Fibroblast of lung (primary cell): ENCODE measurements at regions not wholly inside any gene's neighbourhood (a gene's known extent, or its start where the extent isn't known, plus 50 kb on each side); places are given as distances from the start of the nearest gene placed in this dataset.
A peak's percentile ranks its signal among the peaks of the same experiment; 100 is the strongest.

ENCODE experiments used
- DNase-seq, 2 donors: peaks; one replicate each; pipeline versions ENCODE4 v3.0.0 to v3.0.0-alpha.2; 2010; ENCODE audit warnings: low read depth in 2 of 2
- H2AFZ ChIP-seq: 2 replicates; pipeline ENCODE4 v1.5.1; 2012; ENCODE audit warnings: low read length, control low read depth, inconsistent platforms
- H3K27ac ChIP-seq: 2 replicates; pipeline ENCODE4 v1.5.1; 2011; ENCODE audit warnings: low read length, control low read depth; ENCODE audit not compliant: insufficient read depth
- H3K27me3 ChIP-seq: 2 replicates; pipeline ENCODE4 v1.5.1; 2011; ENCODE audit warnings: mild to moderate bottlenecking, low read length; ENCODE audit not compliant: control insufficient read depth, insufficient read depth
- H3K36me3 ChIP-seq: 2 replicates; pipeline ENCODE4 v1.5.1; 2011; ENCODE audit warnings: low read length; ENCODE audit not compliant: control insufficient read depth, insufficient read depth
- H3K4me1 ChIP-seq: 2 replicates; pipeline ENCODE4 v1.5.1; 2011; ENCODE audit warnings: low read length; ENCODE audit not compliant: control insufficient read depth, insufficient read depth; ENCODE audit errors: extremely low read depth
- H3K4me2 ChIP-seq: 2 replicates; pipeline ENCODE4 v1.5.1; 2011; ENCODE audit warnings: low read length, control low read depth; ENCODE audit not compliant: insufficient read depth; ENCODE audit errors: extremely low read depth
- H3K4me3 ChIP-seq, 4 experiments: fragments of 200-600 bp in 1 of 4; sonication (generic) in 1 of 4; replicated peaks in 1 of 4; 2 replicates each; pipeline ENCODE4 v1.5.1; 2011 to 2016; ENCODE audit warnings: low read length in 4 of 4, low read depth in 3 of 4, mild to moderate bottlenecking in 3 of 4, control low read depth in 2 of 4, inconsistent platforms in 1 of 4, mixed read lengths in 1 of 4; ENCODE audit not compliant: insufficient read depth in 1 of 4; ENCODE audit errors: control extremely low read depth in 1 of 4
- H3K79me2 ChIP-seq: 2 replicates; pipeline ENCODE4 v1.5.1; 2012; ENCODE audit warnings: mild to moderate bottlenecking, low read length, inconsistent platforms; ENCODE audit not compliant: control insufficient read depth, insufficient read depth
- H3K9ac ChIP-seq: 2 replicates; pipeline ENCODE4 v1.5.1; 2011; ENCODE audit warnings: mild to moderate bottlenecking, low read length, control low read depth; ENCODE audit not compliant: insufficient read depth
- H3K9me3 ChIP-seq: 2 replicates; pipeline ENCODE4 v1.5.1; 2012; ENCODE audit warnings: low read depth, low read length; ENCODE audit not compliant: control insufficient read depth, insufficient read depth
- H4K20me1 ChIP-seq: 2 replicates; pipeline ENCODE4 v1.5.1; 2011; ENCODE audit warnings: low read length; ENCODE audit not compliant: control insufficient read depth, insufficient read depth; ENCODE audit errors: extremely low read depth
- CTCF ChIP-seq, 2 donors: IDR thresholded peaks in 1 of 2; conservative IDR thresholded peaks in 1 of 2; 1 replicate in 1 of 2; 2 replicates in 1 of 2; pipeline ENCODE4 v1.5.1; 2011 to 2012; ENCODE audit warnings: low read length in 2 of 2, control low read depth in 1 of 2, inconsistent platforms in 1 of 2, low read depth in 1 of 2, mild to moderate bottlenecking in 1 of 2
- EZH2 ChIP-seq: IDR thresholded peaks from 2 replicates; pipeline ENCODE4 v1.5.1; 2012; ENCODE audit warnings: low read length, control low read depth, mild to moderate bottlenecking; ENCODE audit errors: missing control alignments

GRCh38 chr4:104752337-104752736, 257.6 kb upstream of the CXXC4 start:
- TF ChIP-seq CTCF (conservative IDR thresholded peaks at IDR 0.05 in 1 of 2, IDR thresholded peaks at IDR 0.05 in 1 of 2; ENCODE audit: low read depth in 1 of 2, low read length in 2 of 2) (no peak), EZH2 (no peak)
- H3K4me3 ChIP-seq: no peak overlapping the region
- DNase-seq: peak; percentile 44 to 76

GRCh38 chr4:104756837-104757236, 262.1 kb upstream of the CXXC4 start:
- H3K79me2 ChIP-seq: no peaks in the 10 kb centered on the region
- no peak overlapping the region for H2AFZ ChIP-seq
- no peak overlapping the region for H3K4me3 ChIP-seq
- H4K20me1 ChIP-seq: no peaks in the 10 kb centered on the region
- no peak overlapping the region for H3K4me2 ChIP-seq
- DNase-seq: no peak
- H3K4me1 ChIP-seq: no peaks in the 10 kb centered on the region
- no peaks in the 10 kb centered on the region for H3K9me3 ChIP-seq
- no peaks in the 10 kb centered on the region for H3K36me3 ChIP-seq
- H3K9ac ChIP-seq: no peak overlapping the region
- no peak for TF ChIP-seq CTCF (conservative IDR thresholded peaks at IDR 0.05 in 1 of 2, IDR thresholded peaks at IDR 0.05 in 1 of 2; ENCODE audit: low read depth in 1 of 2, low read length in 2 of 2)
- no peak for TF ChIP-seq EZH2
- no peaks in the 10 kb centered on the region for H3K27me3 ChIP-seq
- no peak overlapping the region for H3K27ac ChIP-seq

More at GRCh38 chr4:104752337-104752736, 257.6 kb upstream of the CXXC4 start:
- H3K79me2 ChIP-seq: no peaks in the 10 kb centered on the region
- H2AFZ ChIP-seq: no peak overlapping the region
- no peak overlapping the region for H3K4me2 ChIP-seq
- no peaks in the 10 kb centered on the region for H4K20me1 ChIP-seq
- H3K27ac ChIP-seq: no peak overlapping the region
- H3K4me1 ChIP-seq: no peaks in the 10 kb centered on the region
- no peaks in the 10 kb centered on the region for H3K36me3 ChIP-seq
- H3K9ac ChIP-seq: no peak overlapping the region
- no peaks in the 10 kb centered on the region for H3K9me3 ChIP-seq
- no peaks in the 10 kb centered on the region for H3K27me3 ChIP-seq

GRCh38 chr4:104758574-104758973, 263.9 kb upstream of the CXXC4 start:
- no peak overlapping the region for H3K4me3 ChIP-seq

More at GRCh38 chr4:104758574-104758973, 263.9 kb upstream of the CXXC4 start:
- Histone ChIP-seq H3K27me3 (no peaks in the 10 kb centered on the region), H3K36me3 (no peaks in the 10 kb centered on the region), H3K4me2 (no peak overlapping the region), H2AFZ (no peak overlapping the region), H3K27ac (no peak overlapping the region), H3K9ac (no peak overlapping the region), H3K9me3 (no peaks in the 10 kb centered on the region), H4K20me1 (no peaks in the 10 kb centered on the region), H3K4me1 (no peaks in the 10 kb centered on the region), H3K79me2 (no peaks in the 10 kb centered on the region)
- TF ChIP-seq CTCF (conservative IDR thresholded peaks at IDR 0.05 in 1 of 2, IDR thresholded peaks at IDR 0.05 in 1 of 2; ENCODE audit: low read depth in 1 of 2, low read length in 2 of 2) (no peak), EZH2 (no peak)
- DNase-seq: no peak
